Fibroblast of pulmonary artery (primary cell): ENCODE measurements at regions not wholly inside any gene's neighbourhood (a gene's known extent, or its start where the extent isn't known, plus 50 kb on each side); places are given as distances from the start of the nearest gene placed in this dataset.

Experiments used
- DNase-seq: peaks from one replicate; pipeline ENCODE4 v3.0.0-alpha.2; 2010; ENCODE audit warnings: low read depth
- H3K4me3 ChIP-seq: replicated peaks from 2 replicates; pipeline ENCODE4 v1.5.1; 2011; ENCODE audit warnings: low read depth, mild to moderate bottlenecking, control low read depth, low read length, moderate library complexity
- TF ChIP-seq, protein P1 (sequence below): IDR thresholded peaks from 2 replicates; pipeline ENCODE4 v1.5.1; 2011; ENCODE audit warnings: mild to moderate bottlenecking, control low read depth, low read length, inconsistent platforms; ENCODE audit errors: missing control alignments

DNA sequence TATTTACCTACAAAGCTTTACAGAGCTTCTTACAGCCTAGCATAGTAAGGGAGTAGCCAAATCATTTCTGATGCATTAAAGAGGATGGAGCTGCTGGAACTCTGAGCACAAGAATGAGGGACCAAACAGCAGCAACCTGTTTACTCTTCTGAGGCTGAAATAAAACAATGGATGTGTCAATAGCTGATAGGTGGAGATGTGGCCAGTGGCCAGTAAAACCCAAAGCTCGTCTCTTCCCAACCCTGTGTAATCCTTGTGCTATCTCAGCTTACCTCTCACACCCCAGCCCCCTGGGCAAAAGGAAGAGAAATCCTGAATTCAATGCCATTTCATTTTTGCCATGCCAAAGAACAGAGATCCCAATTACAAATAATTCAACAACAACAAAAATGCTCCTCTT, 446.7 kb upstream of the SMIM31 start:
- H3K4me3 ChIP-seq: no peak overlapping the region
- TF ChIP-seq, protein P1, sequence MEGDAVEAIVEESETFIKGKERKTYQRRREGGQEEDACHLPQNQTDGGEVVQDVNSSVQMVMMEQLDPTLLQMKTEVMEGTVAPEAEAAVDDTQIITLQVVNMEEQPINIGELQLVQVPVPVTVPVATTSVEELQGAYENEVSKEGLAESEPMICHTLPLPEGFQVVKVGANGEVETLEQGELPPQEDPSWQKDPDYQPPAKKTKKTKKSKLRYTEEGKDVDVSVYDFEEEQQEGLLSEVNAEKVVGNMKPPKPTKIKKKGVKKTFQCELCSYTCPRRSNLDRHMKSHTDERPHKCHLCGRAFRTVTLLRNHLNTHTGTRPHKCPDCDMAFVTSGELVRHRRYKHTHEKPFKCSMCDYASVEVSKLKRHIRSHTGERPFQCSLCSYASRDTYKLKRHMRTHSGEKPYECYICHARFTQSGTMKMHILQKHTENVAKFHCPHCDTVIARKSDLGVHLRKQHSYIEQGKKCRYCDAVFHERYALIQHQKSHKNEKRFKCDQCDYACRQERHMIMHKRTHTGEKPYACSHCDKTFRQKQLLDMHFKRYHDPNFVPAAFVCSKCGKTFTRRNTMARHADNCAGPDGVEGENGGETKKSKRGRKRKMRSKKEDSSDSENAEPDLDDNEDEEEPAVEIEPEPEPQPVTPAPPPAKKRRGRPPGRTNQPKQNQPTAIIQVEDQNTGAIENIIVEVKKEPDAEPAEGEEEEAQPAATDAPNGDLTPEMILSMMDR: no peak
- DNase-seq: no peak

DNA sequence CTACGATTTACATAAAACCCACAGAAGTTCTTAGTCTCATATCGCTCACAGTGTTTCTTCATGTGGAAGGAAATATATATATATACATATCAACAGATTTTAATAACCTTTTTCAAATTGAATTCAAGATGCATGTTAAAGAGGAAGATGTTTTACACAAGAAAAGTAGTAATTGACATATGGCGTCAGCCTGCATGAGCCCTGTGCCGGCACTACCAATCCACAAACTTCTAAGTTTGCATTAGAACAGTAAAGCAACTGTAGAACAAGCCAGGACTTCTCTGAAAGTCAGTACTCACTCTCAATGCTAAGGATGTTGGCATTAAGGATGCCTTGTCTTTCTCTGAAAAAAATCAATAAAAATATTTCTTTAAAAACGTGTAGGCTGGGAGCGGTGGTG, 441.3 kb upstream of the SMIM31 start:
- DNase-seq: no peak
- no peak overlapping the region for H3K4me3 ChIP-seq
- TF ChIP-seq, protein P1: no peak

DNA sequence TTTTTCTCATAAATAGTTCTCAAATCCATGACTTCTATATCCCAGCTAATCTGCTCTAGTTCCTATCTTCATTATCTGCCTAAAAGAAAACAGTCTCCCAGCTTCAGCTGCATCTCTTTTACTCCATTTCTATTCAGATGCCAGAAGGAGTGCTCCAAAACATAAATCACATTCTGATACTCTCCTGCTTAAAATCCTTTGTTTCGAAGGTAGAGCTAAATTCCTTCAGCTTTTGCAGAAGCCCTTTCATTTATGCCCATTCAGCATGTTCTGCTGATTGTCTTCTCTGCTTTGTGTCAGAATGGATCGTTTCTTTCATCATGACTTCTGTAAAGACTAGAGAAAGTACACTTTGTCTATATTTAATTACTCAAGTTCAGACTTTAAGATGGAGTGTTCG, 440.1 kb upstream of the SMIM31 start:
- DNase-seq: no peak
- no peak overlapping the region for H3K4me3 ChIP-seq
- TF ChIP-seq, protein P1: no peak

DNA sequence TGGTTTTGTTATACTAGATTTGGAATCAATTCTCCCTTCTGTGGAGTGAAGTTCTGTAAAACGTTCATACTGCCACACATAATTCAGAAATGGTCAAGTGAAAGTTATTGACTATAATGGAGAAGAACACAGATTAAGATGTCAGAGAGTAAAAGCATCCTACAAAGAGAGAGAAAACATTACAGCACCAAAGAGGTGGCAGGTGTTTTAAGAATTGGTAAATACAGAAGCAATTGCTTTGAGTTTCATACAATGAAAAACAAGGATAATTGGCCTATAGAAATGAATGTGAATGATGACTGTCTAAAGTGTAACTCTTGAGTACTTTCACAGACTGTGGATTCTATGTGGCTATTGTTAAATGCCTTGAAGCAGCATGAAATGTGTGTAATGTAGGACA, 435.6 kb upstream of the SMIM31 start:
- TF ChIP-seq, protein P1: no peak
- H3K4me3 ChIP-seq: no peak overlapping the region
- no peak for DNase-seq

DNA sequence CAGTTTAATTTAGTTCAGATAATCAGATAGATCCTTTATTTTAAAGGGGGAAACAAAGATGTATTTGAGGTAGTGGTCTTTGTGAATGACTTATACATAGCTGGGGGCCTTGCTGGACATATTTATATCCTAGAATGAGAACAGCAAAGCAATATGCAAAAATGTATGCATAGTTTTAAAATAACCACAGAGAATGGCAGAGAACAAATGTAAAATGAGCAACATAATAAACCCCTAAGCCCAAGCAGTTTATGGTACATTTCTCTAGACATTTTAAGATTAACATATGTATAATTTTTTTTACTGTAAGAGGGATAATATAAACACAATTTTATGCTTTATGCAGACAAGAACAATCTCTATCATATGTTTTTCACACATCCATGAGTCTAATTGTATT, 434.2 kb upstream of the SMIM31 start:
- TF ChIP-seq, protein P1: no peak
- H3K4me3 ChIP-seq: no peak overlapping the region
- DNase-seq: no peak

DNA sequence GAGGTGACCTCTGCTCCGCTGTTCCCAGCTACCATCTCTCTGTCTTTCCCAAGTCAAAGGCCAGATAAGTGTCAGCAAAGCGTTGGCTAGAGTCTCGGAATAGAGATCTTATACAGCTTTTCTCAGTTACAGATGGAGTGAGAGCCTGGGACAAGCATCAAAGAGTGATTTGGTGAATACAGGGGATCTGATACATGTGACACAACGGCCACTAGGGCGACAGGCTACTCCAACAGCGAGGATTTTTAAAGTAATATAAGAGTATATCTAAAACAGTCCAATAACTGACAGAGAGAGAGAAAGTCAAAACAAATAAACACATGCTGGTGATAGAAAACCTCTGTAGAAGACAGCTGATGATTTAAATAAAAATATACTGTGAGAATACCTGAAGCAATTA, 433.1 kb upstream of the SMIM31 start:
- no peak for DNase-seq
- TF ChIP-seq, protein P1: no peak
- H3K4me3 ChIP-seq: no peak overlapping the region

DNA sequence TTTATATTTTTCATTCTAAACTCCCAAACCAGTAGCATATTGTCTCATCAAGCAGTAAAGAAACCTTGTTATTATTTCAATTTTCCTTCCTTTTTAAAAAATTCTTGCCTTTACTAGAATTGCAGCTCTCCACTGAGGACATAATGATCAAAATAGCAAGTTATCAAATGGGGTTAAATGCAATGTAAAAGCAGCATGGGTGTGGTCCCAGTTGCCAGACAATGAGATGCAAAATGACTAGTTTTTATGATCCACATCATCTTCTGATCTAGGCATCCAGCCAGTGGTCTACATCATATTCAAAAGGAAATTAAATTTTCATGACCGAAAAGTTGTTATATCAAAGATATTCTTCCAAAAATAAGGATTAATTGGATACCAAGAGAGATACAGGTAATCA, 427.9 kb upstream of the SMIM31 start:
- H3K4me3 ChIP-seq: no peak overlapping the region
- TF ChIP-seq, protein P1: no peak
- DNase-seq: no peak
